ENCODE measurements at regions not wholly inside any gene's neighbourhood (a gene's known extent, or its start where the extent isn't known, plus 50 kb on each side); places are given as distances from the start of the nearest gene placed in this dataset.

DNA sequence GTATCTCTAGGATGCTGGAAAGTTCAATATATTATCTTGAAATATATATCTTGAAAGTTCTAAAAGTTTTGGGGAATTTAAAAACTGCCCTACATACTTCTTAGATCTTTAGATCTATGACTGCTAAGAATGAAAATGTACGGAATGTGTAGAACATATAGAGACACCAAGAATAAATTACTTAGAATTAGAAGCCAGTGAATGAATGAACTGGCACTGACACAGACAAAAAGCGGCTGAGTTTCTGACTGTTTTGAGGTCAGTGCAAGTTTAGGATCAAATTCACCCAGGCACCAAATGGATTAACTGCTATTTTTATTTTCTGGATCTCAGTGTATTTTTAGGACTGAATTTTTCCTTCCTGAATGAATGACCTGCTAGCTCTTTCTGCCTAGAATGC lies 411.2 kb downstream of the KCTD12 start:
- no peak for TF ChIP-seq POLR2AphosphoS5 (IDR thresholded peaks at IDR 0.05; ENCODE audit: insufficient read depth in 1 of 2, low read depth in 1 of 2)
- TF ChIP-seq, protein P1, sequence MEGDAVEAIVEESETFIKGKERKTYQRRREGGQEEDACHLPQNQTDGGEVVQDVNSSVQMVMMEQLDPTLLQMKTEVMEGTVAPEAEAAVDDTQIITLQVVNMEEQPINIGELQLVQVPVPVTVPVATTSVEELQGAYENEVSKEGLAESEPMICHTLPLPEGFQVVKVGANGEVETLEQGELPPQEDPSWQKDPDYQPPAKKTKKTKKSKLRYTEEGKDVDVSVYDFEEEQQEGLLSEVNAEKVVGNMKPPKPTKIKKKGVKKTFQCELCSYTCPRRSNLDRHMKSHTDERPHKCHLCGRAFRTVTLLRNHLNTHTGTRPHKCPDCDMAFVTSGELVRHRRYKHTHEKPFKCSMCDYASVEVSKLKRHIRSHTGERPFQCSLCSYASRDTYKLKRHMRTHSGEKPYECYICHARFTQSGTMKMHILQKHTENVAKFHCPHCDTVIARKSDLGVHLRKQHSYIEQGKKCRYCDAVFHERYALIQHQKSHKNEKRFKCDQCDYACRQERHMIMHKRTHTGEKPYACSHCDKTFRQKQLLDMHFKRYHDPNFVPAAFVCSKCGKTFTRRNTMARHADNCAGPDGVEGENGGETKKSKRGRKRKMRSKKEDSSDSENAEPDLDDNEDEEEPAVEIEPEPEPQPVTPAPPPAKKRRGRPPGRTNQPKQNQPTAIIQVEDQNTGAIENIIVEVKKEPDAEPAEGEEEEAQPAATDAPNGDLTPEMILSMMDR (IDR thresholded peaks at IDR 0.05) = no peak
